Left ventricle myocardium inferior (tissue), 1 donor: ENCODE measurements at regions not wholly inside any gene's neighbourhood (a gene's known extent, or its start where the extent isn't known, plus 50 kb on each side); places are given as distances from the start of the nearest gene placed in this dataset.

Experiments
- DNase-seq: peaks from one replicate; pipeline ENCODE4 v3.0.0-alpha.2; 2020
- H3K27ac ChIP-seq: fragments of 200-600 bp; replicated peaks from 2 replicates; pipeline ENCODE4 v1.8.0; 2021
- H3K27me3 ChIP-seq: fragments of 200-600 bp; 2 replicates; pipeline ENCODE4 v1.8.0; 2021; ENCODE audit warnings: low read depth
- H3K36me3 ChIP-seq: fragments of 200-600 bp; 2 replicates; pipeline ENCODE4 v1.8.0; 2021
- H3K4me1 ChIP-seq: fragments of 200-600 bp; 2 replicates; pipeline ENCODE4 v1.8.0; 2021
- H3K4me3 ChIP-seq: fragments of 200-600 bp; 2 replicates; pipeline ENCODE4 v1.8.0; 2021; ENCODE audit warnings: mild to moderate bottlenecking, moderate library complexity
- H3K9me3 ChIP-seq: fragments of 200-600 bp; replicated peaks from 2 replicates; pipeline ENCODE4 v1.8.0; 2021
- CTCF ChIP-seq: fragments of 200-600 bp; IDR thresholded peaks from 2 replicates; pipeline ENCODE4 v1.8.0; 2021; ENCODE audit warnings: antibody characterized with exemption, mild to moderate bottlenecking, borderline replicate concordance
- intact Hi-C: fragments of 100-400 bp; cut with micrococcal nuclease; formaldehyde crosslinking; loops from one replicate; pipeline ENCODE4 v1.11.0; 2022
- donor health status: DM: no; HTN: yes; CAD: no; lungs with severe emphysema.

GRCh38 chr15:39086641-39087040 is 494.2 kb upstream of the THBS1 start:
- no peaks in the 10 kb centered on the region for H3K36me3 ChIP-seq
- no peak overlapping the region for H3K4me3 ChIP-seq
- no peaks in the 10 kb centered on the region for H3K4me1 ChIP-seq
- no peak overlapping the region for H3K27ac ChIP-seq
- TF ChIP-seq CTCF, result no peak
- H3K9me3 ChIP-seq, result no peaks in the 10 kb centered on the region
- intact Hi-C loops, result no loop called here
- no peaks in the 10 kb centered on the region for H3K27me3 ChIP-seq
- DNase-seq, result no peak

- Histone ChIP-seq H3K4me3 (no peak overlapping the region), H3K36me3 (no peaks in the 10 kb centered on the region), H3K27me3 (no peaks in the 10 kb centered on the region), H3K27ac (no peak overlapping the region), H3K9me3 (no peaks in the 10 kb centered on the region), H3K4me1 (no peaks in the 10 kb centered on the region)
- DNase-seq, result no peak
- intact Hi-C loops, result no loop called here
- TF ChIP-seq CTCF, result no peak
Measured at GRCh38 chr15:39088156-39088555, 492.7 kb upstream of the THBS1 start.

- no peak for DNase-seq
- no peak overlapping the region for H3K4me3 ChIP-seq
- H3K4me1 ChIP-seq, result no peaks in the 10 kb centered on the region
- H3K27ac ChIP-seq, result no peak overlapping the region
- intact Hi-C loops, result no loop called here
- H3K36me3 ChIP-seq, result no peaks in the 10 kb centered on the region
- H3K9me3 ChIP-seq, result no peaks in the 10 kb centered on the region
- H3K27me3 ChIP-seq, result no peaks in the 10 kb centered on the region
- no peak for TF ChIP-seq CTCF
Measured at GRCh38 chr15:39092354-39092753, 488.5 kb upstream of the THBS1 start.

GRCh38 chr15:39092761-39093160 is 488.1 kb upstream of the THBS1 start:
- Histone ChIP-seq H3K27me3 (no peaks in the 10 kb centered on the region), H3K27ac (no peak overlapping the region), H3K36me3 (no peaks in the 10 kb centered on the region), H3K4me3 (no peak overlapping the region), H3K4me1 (no peaks in the 10 kb centered on the region), H3K9me3 (no peaks in the 10 kb centered on the region)
- no peak for DNase-seq
- no peak for TF ChIP-seq CTCF
- intact Hi-C loops, result no loop called here

- no peaks in the 10 kb centered on the region for H3K27me3 ChIP-seq
- H3K4me3 ChIP-seq, result no peak overlapping the region
- no peak for DNase-seq
- H3K9me3 ChIP-seq, result no peaks in the 10 kb centered on the region
- no peak overlapping the region for H3K27ac ChIP-seq
- TF ChIP-seq CTCF, result no peak
- H3K36me3 ChIP-seq, result no peaks in the 10 kb centered on the region
- H3K4me1 ChIP-seq, result no peaks in the 10 kb centered on the region
- intact Hi-C loops, result no loop called here
Measured at GRCh38 chr15:39094116-39094515, 486.8 kb upstream of the THBS1 start.

GRCh38 chr15:39095218-39095879 is 485.5 kb upstream of the THBS1 start:
- Histone ChIP-seq H3K27me3 (no peaks in the 10 kb centered on the region), H3K4me3 (no peak overlapping the region), H3K9me3 (no peaks in the 10 kb centered on the region), H3K4me1 (peaks cover 9% of the 10 kb centered on the region), H3K36me3 (no peaks in the 10 kb centered on the region), H3K27ac (no peak overlapping the region)
- DNase-seq, result no peak
- no peak for TF ChIP-seq CTCF
- intact Hi-C loops, result no loop called here
